GM11168 (cell line): ENCODE measurements at regions not wholly inside any gene's neighbourhood (a gene's known extent, or its start where the extent isn't known, plus 50 kb on each side); places are given as distances from the start of the nearest gene placed in this dataset.

ENCODE experiments used
- in situ Hi-C: fragments of 300-500 bp; cut with MboI; formaldehyde crosslinking; loops from one replicate; pipeline ENCODE4 v1.12.0; 2022; ENCODE audit warnings: low sequenced_read_pairs; ENCODE audit not compliant: unreplicated experiment

GRCh38 chr6:138688580-138688979 is 85.0 kb upstream of the CCDC28A start:
- in situ Hi-C loops: no loop called here

- in situ Hi-C loops: loop anchor here (10.0 kb wide), 1 partner anchor 75 kb away; no protein-coding TSS in a partner anchor
Observed at GRCh38 chr6:138689849-138690248, 83.7 kb upstream of the CCDC28A start.

- in situ Hi-C loops: loop anchor here (10.0 kb wide), 1 partner anchor 74 kb away; no protein-coding TSS in a partner anchor
Observed at GRCh38 chr6:138690975-138691594, 82.5 kb upstream of the CCDC28A start.

- in situ Hi-C loops: loop anchor here (10.0 kb wide), 1 partner anchor 73 kb away; no protein-coding TSS in a partner anchor
Observed at GRCh38 chr6:138691595-138692057, 81.9 kb upstream of the CCDC28A start.

- in situ Hi-C loops: loop anchor here (10.0 kb wide), 1 partner anchor 72 kb away; no protein-coding TSS in a partner anchor
Observed at GRCh38 chr6:138692058-138692977, 81.3 kb upstream of the CCDC28A start.

GRCh38 chr6:138692978-138693909 is 80.3 kb upstream of the CCDC28A start:
- in situ Hi-C loops: loop anchor here (10.0 kb wide), 1 partner anchor 72 kb away; no protein-coding TSS in a partner anchor

- in situ Hi-C loops: loop anchor here (10.0 kb wide), 1 partner anchor 70 kb away; no protein-coding TSS in a partner anchor
Observed at GRCh38 chr6:138695193-138695592, 78.4 kb upstream of the CCDC28A start.

GRCh38 chr6:138714493-138714892 is 59.1 kb upstream of the CCDC28A start:
- in situ Hi-C loops: no loop called here

- in situ Hi-C loops: no loop called here
Observed at GRCh38 chr6:138716013-138716412, 57.6 kb upstream of the CCDC28A start.

GRCh38 chr6:138716971-138717665 is 56.5 kb upstream of the CCDC28A start:
- in situ Hi-C loops: no loop called here

- in situ Hi-C loops: no loop called here
Observed at GRCh38 chr6:138719011-138719635, 54.4 kb upstream of the CCDC28A start.

GRCh38 chr6:138719744-138720143 is 53.8 kb upstream of the CCDC28A start:
- in situ Hi-C loops: no loop called here

GRCh38 chr6:138722425-138723371 is 50.9 kb upstream of the CCDC28A start:
- in situ Hi-C loops: no loop called here
